GM21528 (cell line): ENCODE measurements at regions not wholly inside any gene's neighbourhood (a gene's known extent, or its start where the extent isn't known, plus 50 kb on each side); places are given as distances from the start of the nearest gene placed in this dataset.
"Not testable (repeated sequence)": the region's sequence is repeated elsewhere in the genome, so short reads cannot be mapped to it uniquely, and the experiment has no call there.

Experiments used
- ATAC-seq: cut with Tn5 transposase; IDR thresholded peaks from one replicate; pipeline ENCODE4 v1.9.1; 2021; ENCODE audit warnings: mild to moderate bottlenecking, moderate library complexity; ENCODE audit not compliant: unreplicated experiment, low FRiP score

DNA sequence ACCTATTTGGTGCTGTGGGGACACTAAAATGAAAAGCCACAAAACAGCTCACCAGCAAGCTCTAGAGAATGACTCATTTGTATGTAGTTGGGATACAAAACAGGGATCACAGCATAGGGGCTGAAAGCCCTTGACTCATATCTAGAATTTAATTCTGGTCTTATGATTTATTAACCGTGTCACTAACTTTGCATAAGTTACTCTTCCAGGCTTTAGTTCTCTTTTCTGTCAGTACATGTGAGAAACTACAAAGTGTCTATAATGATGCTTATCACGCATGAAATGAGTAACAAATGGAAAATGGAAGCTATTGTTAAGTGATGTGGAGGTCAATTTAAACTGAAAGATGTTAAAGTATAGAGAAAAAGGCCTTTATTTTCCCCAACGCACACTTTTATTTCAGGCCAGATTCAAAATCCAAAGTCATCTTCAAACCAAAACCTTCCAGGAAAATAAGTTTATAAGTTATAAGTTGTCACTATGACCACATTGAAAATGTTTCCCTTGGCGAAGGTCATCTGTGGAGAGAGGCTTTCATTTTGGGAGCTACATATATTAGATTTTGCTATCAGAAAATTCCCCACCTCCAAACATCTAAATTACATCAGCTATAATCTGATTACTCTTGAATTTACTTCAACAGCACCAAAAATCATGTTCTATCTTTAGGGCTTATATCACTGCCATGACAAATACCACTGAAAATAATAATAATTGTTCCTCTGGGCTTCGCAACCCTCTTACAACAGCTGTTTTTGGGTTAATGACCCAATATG, 430.5 kb downstream of the MRPL39 start:
- ATAC-seq: peak; percentile 89

DNA sequence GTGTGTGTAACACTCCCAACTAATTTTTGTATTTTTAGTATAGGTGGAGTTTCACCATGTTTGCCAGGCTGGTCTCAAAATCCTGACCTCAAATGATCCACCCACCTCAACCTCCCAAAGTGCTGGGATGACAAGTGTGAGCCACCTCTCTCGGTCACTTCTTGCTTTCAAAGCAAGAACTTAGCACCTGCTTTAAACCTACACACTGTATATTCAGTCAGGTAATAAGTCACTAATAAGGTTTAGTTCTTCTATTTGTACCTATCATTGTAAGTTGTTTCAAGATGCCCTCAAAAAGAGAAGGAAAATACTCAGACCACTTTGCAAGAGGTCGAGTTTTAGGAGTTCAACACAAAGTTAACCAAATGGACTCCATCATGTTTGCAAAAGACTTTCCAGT, 431.3 kb downstream of the MRPL39 start:
- ATAC-seq: peak; percentile 50

DNA sequence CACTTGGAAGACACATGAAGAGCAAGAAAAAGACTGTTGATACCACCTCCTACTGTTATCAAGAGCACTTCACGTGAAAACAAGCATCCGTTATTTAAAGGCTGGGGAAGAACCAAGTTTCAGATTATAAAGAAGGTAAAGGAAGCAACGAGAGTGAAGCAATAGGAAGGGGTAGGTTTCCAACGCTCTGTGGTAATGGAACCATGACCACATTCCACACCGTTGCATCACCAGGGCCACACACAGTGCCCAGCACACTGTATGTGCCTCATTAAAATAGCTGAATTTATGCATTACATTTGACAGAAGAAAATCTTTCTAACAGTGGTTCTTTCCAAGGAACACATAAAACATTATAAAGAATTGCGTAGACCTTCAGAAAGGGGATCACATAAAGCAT, 435.8 kb downstream of the MRPL39 start:
- ATAC-seq: no peak

DNA sequence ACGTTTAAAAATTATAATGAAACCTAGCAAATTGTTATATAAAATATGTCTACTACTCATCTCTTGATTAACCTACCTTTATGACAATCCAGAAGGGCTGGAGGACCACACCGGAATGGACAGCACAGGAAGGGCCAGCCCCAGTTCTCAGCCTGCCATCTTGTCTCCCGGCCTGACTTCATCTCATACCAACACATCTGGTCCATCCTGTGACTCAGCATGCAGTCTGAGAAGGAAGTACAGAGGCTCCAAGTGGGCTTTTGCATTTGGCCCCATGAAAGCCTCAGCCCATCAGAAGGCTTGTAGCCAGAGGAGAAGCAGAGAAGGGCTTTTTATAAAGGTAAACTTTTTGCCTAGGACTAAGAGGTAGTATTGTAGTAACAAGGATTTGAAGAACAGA, 436.6 kb downstream of the MRPL39 start:
- ATAC-seq: no peak

DNA sequence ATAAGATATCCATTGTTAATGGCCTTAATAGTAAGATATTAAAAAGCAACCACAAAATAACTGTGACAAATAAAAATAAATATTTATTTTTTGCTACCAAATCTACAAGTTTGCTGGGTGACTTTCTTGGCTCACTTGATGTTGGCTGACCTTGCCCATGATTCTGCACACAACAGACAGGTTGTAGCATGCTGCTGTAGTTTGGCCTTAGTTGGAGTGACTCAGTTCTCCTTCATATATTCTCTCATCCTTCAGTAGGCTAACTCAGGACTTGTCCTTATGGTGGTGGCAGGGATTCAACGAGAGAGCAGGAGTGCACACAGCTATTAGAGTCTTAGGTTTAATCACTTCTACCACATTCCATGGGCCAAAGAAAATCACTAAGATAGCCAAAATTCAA, 437.9 kb downstream of the MRPL39 start:
- ATAC-seq: no peak

DNA sequence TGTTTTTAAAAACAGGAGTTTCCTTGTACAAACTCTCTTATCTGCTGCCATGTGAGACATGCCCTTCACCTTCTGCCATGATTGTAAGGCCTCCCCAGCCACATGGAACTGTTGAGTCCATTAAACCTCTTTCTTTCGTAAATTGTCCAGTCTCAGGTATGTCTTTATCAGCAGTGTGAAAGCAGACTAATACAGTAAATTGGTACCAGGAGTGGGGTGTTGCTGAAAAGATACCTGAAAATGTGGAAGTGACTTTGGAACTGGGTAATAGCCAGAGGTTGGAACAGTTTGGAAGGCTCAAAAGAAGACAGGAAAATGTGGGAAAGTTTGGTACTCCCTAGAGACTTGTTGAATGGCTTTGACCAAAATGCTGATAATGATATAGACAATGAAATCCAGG, 440.4 kb downstream of the MRPL39 start:
- ATAC-seq: not testable (repeated sequence)

DNA sequence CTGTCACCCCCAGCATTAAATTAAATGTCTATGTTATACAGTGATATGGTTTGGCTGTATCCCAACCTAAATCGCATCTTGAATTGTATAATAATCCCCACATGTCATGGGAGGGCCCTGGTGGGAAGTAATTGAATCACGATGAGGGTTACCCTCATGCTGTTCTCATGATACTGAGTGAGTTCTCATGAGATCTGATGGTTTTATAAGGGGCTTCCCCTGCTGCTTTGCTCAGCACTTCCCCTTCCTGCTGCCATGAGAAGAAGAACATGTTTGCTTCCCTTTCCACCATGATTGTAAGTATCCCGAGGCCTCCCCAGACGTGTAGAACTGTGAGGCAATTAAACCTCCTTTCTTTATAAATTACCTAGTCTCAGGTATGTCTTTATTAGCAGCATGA, 445.7 kb downstream of the MRPL39 start:
- ATAC-seq: no peak

DNA sequence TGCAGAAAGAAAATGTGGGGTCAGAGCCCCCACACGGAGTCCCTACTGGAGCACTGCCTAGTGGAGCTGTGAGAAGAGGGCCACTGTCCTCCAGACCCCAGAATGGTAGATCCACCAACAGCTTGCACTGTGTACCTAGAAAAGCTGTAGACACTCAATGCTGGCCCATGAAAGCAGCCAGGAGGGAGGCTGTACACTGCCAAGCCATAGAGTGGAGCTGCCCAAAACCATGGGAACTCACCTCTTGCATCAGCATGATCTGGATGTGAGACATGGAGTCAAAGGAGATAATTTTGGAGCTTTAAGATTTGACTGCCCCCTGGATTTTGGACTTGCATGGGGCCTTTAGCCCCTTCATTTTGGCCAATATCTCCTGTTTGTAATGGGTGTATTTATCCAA, 452.3 kb downstream of the MRPL39 start:
- not testable (repeated sequence) for ATAC-seq

DNA sequence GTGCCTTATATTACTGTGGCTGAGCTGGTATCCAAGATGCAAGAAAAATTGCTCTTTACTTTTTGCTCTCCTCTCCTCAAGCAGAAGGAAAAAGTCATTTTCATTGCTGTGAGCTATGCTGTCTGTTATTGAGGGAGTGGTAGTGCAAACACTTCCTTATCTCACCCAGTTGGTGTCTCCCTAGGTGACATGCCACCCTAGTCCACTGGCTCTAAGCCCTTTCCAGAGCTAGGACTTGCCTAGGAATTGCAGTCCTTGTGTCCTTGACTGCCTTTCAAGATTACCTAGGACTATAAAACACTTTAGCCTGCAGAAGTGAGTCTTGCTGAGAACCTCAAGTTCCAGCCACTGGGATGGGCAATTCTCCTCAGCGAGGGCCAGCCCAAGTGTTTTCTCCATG, 458.3 kb downstream of the MRPL39 start:
- ATAC-seq: no peak

DNA sequence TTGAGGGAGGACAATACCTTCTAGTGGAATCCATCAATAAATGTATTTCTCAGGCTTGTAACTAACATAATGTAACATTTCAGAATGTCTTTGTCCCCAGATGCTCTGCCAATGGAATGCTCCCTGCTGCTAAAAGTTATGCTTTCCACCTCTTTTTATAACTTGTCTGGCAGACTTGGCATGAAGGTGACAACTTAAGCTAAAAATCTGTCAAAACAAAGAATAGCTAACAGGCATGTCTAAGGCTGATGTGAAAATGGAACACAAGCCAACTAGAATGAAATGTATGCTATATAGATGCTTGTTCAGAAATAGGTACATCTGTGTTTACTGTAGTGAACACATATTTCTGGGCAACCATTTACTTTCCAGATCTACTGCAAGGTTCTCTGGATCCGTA, 467.9 kb downstream of the MRPL39 start:
- ATAC-seq: no peak

DNA sequence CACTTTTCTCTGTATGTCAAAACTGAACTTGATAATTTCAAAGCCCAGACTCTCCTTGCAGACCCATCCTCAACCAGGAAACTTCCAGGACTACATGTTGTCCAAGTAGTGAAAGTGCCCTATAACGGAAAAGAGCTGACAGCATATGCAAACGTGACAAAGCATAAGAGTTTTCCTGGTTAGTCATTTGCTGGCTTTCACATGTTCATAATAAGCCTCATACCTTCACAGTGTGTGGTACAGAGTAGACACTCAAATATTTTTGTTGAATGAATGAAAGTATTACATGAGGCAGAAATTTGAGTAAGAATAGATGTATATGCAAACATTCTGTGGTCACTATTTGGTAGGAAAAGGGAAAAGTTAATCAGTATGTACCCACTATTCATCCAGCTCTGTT, 473.3 kb downstream of the MRPL39 start:
- no peak for ATAC-seq

DNA sequence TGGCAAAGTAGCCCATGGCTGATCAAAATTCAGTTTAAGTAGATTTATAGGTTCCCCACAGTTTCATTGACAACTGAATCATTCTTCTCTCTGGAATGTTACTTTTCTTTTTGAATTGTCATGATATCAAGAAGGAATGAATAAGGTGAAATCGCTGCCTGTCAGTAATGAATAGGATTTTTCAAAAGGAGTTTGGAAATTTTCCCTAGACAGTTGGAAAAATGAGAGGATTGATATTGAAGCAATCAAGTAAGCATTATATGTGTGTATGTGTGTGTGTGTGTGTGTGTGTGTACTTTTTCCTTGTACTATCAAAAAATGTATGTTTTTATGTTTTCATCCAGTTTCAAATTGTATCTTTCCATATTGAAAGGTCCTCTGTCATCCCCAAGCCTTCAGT, 479.5 kb downstream of the MRPL39 start:
- no peak for ATAC-seq

DNA sequence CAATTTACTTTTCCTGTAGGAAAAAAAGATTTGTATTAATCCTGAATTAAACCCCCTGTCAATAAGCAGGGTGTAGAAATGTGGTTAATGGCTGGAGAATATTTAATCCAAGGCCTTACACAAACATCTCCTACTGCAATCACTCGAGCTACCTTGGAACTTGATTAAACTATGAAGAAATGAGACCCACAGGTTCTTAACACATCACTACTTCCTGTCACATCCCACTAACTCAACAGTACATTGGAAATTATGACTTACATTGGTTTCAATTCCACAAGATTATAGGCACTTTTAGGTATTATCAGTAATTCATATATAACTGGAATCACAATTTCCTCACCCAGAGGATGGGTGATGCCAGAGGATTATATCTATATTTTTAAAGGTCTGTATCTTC, 480.3 kb downstream of the MRPL39 start:
- no peak for ATAC-seq

DNA sequence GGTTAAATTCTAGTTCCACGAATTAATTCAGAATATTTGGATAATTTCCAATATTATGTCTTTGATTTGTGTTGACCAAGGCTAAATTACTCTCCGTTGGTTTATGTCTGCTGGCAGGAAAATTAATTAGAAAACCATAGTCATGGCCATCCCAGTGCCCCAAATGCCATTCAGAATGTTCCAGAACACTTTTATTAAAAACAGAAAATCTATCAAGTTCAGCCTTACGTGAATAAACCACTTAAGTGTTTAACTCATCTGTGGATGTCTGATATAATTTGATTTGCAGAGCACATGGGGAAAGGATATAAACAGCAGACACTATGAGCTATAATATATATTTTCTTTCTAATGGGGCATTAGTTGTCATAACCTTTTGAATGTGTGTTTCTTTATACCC, 480.7 kb downstream of the MRPL39 start:
- no peak for ATAC-seq

DNA sequence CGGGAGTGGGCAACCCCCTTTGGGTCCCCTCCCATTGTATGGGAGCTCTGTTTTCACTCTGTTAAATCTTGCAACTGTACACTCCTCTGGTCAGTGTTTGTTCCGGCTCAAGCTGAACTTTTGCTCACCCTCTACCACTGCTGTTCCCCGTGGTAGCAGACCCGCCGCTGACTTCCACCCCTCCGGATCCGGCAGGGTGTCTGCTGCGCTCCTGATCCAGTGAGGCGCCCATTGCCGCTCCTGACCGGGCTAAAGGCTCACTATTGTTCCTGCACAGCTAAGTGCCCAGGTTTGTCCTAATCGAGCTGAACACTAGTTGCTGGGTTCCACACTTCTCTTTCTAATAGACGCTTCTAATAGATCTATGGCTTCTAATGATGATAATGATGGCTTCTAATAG, 488.6 kb downstream of the MRPL39 start:
- ATAC-seq: no peak

DNA sequence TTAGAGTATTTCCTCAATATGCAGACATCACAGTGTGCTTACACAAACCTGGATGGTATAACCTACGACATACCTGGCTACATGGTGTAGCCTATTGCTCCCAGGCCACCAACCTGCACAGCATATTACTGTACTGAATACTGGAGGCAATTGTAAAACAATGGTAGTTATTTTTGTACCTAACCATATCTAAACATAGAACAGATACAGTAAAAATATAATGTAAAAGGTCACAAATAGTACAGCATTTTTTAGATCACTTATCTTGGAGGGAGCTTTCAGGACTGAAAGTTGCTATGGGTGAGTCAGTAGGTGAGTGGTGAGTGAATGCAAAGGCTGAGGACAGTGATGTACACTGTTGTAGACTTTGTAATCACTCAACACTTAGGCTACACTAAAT, 492.3 kb downstream of the MRPL39 start:
- ATAC-seq: peak; percentile 79

DNA sequence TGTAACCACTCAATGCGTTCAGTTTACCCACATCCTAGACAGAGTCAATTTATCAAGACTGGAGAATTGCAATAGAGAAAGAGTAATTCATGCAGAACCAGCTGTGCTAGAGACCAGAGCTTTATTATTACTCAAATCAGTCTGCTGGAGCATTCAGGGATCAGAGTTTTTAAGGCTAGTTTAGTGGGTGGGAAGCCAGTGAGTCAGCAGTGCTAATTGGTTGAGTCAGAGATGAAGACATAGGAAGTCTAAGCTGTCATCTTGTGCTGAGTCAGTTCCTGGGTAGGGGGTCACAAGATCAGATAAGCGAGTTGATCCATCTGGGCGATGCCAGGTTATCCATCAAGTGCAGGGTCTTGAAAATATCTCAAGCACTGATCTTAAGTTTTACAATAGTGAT, 499.6 kb downstream of the MRPL39 start:
- no peak for ATAC-seq

DNA sequence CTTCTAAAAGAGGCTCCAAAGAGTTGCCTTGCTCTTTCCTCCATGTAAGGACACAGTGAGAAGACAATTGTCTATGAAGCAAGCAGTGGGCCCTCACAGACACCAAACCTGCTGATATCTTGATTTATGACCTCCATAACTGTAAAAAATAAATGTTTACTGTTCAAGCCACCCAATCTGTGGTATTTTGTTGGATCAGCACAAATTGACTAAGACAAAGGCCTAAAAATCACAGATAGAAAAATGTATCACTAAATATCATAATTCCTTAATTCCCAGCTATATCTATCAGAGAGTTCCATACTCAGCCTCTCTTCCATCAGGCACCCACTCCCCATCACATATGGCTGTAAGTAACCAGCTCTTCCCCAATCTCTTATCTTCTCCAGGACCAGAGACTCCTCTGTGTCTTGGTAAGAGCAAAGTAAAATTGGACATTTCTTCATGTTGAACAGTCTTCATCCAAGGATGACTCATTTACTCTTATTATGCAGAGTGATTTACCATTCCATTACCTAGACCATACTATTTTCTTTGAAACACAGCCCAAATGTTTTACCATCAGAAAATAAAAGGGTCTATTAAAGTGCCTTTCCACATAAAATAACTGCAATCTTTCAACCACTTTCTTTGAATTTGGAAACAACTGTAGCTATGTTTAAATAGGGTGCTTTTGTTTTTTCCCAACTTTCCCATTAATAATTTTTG, 503.6 kb downstream of the MRPL39 start:
- no peak for ATAC-seq

DNA sequence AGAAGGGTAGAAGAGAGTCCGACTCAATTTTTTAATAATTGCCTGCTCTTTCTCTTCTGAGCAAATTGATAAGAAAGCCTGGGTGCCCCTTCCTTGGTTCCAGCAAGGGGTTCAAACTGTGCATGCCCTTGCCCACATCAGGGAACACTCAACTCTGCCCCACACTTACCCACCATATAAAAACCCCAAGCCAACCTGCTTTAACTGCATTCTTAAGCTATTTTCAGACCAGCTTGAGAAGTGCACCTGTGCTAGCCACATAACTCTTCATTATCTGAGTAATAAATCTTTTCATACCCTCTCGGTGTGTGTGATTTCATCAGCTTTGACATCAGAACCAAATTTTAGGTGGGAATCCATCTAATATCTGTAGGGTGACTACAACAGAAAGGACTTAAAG, 509.6 kb downstream of the MRPL39 start:
- ATAC-seq: no peak

DNA sequence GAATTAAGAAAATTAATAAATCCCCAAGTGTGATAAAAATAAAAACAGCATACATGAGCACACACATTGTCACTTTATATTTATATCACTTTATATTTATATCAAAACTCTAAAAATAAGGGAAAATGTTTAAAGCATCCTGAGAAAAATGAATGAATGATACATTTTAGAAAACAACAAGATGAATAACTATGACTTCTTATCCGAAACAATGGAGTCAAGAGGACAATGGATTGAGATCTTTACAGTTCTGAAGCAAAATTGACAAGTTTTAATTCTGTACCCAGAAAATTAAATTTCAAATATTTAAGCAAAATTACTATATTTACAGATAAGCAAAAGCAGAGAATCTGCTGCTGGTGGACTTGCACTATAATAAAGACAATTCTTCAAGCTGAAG, 512.6 kb downstream of the MRPL39 start:
- no peak for ATAC-seq

DNA sequence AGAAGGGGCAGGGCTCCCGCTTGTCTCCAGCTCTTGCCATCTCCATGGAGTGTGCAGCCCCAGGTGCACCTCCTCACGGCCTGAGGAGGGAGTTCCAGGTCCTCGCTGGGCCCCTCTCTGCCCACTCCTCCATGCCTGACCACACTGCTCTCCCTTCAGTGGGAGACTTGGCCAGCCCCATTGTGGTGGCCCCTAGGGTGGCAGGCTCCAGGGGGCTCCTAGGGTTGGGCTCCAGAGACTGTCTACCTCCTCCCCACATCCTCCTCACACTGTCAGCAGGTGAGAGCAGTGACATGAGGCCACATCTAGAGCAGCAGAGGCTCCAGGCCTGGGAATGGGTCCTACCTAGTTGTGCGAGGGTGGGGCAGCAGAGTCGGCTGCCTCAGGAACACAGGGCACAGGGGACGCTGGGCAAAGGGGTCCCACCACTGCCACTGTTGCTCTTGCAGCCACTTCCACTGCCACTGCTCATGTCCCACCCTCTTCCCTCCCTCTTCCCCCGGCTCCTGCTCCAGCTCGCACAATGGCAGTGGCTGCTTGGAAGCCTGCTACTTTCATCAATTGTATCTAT, 514.8 kb downstream of the MRPL39 start:
- no peak for ATAC-seq

DNA sequence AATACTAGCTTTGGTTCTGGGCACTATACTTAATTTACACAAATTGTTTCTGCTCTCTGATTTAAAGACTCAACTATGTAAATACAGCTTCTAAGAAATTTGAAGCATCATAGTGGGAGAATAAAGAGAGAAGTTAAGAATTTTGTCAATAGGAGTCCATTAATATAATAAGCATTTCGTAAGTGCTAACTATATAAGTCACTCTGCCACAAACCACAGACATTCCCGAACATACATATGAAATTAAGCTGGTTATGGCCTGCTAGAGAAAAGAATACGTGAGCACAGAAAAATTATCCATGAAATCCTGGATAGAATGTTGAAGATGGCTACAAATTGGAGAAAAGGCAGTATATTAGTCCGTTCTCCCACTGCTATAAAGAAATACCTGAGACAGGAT, 526.2 kb downstream of the MRPL39 start:
- ATAC-seq: no peak
